ENCODE measurements at regions not wholly inside any gene's neighbourhood (a gene's known extent, or its start where the extent isn't known, plus 50 kb on each side); places are given as distances from the start of the nearest gene placed in this dataset.
"Not testable (repeated sequence)": the region's sequence is repeated elsewhere in the genome, so short reads cannot be mapped to it uniquely, and the experiment has no call there.

DNA sequence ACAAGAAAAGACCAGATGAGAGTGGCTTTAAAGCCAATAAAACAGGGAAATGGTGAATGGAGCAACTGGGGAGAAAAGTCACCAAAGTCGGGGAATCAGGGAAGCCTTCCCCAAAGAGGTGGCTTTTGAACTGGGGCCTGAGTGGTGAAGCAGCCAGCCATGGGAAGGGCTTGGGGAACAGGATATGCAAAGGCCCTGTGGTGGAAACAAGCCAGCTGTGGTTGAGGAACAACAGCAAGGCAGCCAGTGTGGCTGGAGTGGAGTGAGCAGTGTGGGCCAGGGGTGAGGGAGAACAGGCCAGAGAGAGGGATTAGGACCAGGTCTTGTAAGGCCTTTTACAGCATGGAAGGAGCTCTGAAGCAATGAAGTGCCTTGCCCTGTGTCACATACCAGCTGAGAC is 51.0 kb upstream of the ROPN1B start:
- not testable (repeated sequence) for DNase-seq

DNA sequence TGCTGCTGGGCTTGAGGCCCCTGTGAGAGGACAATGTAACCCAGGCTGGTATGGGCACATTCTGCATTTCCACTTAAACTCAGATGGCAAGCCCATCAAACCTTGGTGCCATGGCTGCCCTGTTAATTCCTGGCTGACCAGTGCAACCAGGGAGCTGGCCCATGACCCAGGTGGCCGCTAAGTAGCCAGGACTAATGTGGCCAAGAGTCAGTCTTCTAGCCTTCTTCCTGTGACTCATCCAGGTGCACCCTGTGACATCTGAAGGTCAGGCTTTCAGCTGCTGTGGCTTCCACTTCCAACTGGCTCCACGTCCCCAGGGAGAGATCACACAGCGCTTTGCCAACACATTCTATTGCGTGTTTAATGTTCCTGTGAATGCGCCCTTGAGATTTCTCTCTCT is 50.5 kb upstream of the ROPN1B start:
- not testable (repeated sequence) for DNase-seq

DNA sequence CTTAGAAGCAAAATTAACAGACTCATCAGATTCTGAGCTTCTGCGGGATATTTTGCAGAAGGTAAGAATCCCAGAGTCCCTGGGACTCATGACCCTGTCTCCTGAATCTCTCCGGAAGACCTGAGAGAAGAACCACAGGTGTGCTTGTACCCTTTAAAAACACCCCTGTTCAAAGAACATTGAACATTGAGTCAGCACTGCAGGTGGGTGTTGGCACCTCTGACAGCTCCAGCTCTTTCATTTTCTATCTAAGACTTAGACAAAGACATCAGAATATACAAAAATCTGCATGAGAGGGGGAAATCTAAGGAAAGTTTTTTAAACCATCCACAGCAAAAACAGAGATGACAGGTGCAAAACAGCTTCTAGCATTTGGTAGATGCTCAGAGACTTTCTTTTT is 50.1 kb upstream of the ROPN1B start:
- not testable (repeated sequence) for DNase-seq
